ENCODE measurements at regions not wholly inside any gene's neighbourhood (a gene's known extent, or its start where the extent isn't known, plus 50 kb on each side); places are given as distances from the start of the nearest gene placed in this dataset.

DNA sequence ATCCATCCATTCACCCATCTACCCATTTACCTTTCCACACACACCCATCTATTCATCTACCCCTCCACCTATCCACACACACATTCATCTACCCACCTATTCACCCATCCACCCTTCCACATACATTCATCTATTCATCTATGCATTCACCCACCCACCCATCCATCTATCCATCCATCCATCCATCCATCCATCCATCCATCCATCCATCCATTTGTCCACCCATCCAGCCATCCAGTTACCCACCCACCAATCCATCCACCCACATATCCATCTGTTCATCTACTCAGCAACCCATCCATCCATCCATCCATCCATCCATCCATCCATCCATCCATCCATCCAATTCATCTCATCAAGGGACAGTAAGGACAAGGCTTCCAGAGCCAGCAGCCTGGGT is 74.0 kb downstream of the INHBB start:
- Mint-ChIP-seq H3K4me3 (no peak overlapping the region), H3K36me3 (ENCODE audit: low read depth) (no peaks in the 10 kb centered on the region), H3K27ac (no peak overlapping the region), H3K9me3 (no peaks in the 10 kb centered on the region), H3K4me1 (ENCODE audit: low read depth) (no peaks in the 10 kb centered on the region), H3K27me3 (ENCODE audit: low read depth) (peaks cover 18% of the 10 kb centered on the region)

DNA sequence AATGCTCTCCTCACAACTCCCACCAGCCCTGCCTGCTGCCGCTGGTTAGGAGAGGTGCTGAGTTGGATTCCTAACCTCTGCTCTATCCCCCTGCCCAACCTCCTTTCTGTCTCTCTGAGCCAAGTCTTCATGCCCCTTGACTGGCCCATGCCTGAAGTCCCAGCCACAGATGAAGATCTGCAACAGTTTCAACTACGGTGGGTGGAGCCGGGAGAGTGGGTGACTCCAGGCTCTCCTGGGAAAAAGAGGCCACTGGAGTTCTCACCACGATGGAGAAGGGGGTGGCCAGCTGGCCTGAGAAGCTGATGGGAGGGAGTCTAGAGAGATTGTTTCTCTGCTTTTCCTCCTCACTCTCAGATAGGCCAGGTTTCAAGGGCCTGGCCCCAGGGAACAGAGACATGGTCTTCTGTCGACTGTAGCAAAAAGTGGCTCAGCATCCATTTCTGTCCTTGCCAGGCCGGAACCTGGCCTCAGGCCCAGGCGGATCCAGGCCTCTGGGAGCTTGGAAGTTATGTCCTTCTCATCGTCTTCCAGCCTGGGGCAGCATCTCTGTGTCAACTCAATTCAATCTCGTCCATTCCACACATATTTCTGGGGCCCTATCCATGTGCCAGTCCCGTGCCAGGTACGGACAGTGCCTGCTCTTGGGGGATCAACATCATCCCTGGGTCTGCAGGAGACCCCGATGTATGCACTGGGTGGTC is 75.3 kb downstream of the INHBB start:
- Mint-ChIP-seq H3K9me3 (no peaks in the 10 kb centered on the region), H3K4me3 (no peak overlapping the region), H3K4me1 (ENCODE audit: low read depth) (no peaks in the 10 kb centered on the region), H3K27ac (no peak overlapping the region), H3K36me3 (ENCODE audit: low read depth) (no peaks in the 10 kb centered on the region), H3K27me3 (ENCODE audit: low read depth) (peaks cover 18% of the 10 kb centered on the region)

DNA sequence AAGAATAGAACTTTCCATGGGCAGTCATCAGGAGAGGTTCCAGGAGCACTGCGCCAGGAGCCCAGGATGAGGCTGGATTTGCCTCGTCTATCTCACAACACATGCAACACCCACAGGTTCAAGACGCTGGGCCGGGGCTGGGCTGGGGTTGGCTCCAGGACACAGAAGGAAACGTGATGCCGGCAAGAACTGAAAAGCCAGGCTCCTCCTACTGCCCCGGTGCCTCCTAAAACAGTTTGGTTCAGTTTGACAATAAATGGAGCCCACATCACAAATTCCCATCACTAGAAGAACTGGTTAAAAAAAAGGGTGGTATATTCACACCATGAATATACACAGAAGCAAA is 75.9 kb downstream of the INHBB start:
- Mint-ChIP-seq H3K36me3 (ENCODE audit: low read depth) (no peaks in the 10 kb centered on the region), H3K27me3 (ENCODE audit: low read depth) (peaks cover 22% of the 10 kb centered on the region), H3K9me3 (no peaks in the 10 kb centered on the region), H3K27ac (no peak overlapping the region), H3K4me3 (no peak overlapping the region), H3K4me1 (ENCODE audit: low read depth) (no peaks in the 10 kb centered on the region)

DNA sequence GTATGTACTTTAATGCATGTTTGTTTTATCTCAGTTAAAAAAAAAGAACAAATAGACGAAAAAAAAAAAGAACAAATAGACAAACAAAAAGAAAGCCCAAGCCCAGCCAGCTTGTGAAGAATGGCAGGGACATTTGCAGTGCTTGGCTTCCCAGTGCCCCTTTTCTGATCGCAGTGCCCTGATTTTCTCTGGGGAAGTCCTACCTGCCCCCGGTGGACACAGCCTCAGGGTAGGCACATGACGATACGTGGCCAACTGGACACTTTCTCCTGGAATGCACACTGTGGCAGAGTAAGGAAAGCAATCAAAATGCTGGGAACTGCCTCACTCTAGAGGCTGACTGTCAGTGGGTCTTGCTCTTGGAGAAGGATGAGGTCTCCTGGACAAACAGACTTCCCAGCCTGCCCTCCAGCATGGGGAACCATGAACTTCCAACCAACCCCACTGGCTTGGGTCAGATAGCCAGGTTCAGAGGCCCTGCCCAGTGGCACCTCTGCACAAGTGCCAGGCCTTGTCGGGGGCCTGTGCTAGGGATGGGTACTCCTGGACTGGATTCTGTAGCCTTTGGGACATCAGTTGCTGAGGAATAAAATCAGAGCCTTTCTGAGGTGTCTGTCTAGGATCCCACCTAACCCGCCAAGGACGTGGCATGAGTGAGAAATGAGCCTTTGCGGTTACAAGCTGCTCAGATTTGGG is 76.7 kb downstream of the INHBB start:
- Mint-ChIP-seq H3K4me1 (ENCODE audit: low read depth) (no peaks in the 10 kb centered on the region), H3K9me3 (no peaks in the 10 kb centered on the region), H3K27me3 (ENCODE audit: low read depth) (peaks cover 27% of the 10 kb centered on the region), H3K27ac (no peak overlapping the region), H3K4me3 (no peak overlapping the region), H3K36me3 (ENCODE audit: low read depth) (no peaks in the 10 kb centered on the region)

DNA sequence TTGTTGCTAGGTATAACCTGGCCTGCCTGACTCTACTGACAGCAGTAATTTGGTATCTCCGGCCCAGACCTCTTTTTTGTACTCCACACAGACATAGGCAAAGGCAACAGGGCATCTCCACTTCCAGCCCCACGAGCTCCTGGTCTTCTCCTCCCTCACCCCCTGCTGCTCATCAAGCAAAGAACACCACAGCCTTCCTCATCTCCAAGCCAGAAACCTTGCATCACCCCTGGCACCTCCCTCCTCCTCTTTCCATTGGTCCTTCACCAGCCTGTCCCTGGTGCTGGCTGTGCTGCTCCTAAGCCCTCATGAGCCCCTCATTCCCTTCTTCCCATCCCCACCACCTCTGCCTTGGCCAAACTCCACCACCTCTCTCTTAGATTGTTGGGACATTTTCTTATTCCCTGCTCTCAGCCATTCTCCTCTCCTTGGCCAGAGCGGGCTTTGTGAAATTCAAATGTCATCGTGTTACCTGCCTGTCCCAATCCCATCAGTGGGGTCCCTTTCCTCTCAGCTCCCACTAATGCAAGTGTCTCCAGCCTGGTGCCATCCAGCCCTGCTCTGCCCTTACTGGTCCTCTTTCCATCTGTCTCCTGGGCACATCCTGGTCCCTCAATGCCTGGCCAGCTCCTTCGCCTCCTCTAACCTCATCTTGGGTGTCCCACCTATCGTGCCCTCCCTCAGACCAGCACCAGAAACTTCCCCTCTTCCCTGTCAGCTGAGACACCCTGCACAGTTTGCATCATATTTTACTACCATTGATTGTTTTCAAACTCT is 77.4 kb downstream of the INHBB start:
- Mint-ChIP-seq H3K4me1 (ENCODE audit: low read depth) (no peaks in the 10 kb centered on the region), H3K4me3 (no peak overlapping the region), H3K9me3 (no peaks in the 10 kb centered on the region), H3K27ac (no peak overlapping the region), H3K27me3 (ENCODE audit: low read depth) (peaks cover 27% of the 10 kb centered on the region), H3K36me3 (ENCODE audit: low read depth) (no peaks in the 10 kb centered on the region)

DNA sequence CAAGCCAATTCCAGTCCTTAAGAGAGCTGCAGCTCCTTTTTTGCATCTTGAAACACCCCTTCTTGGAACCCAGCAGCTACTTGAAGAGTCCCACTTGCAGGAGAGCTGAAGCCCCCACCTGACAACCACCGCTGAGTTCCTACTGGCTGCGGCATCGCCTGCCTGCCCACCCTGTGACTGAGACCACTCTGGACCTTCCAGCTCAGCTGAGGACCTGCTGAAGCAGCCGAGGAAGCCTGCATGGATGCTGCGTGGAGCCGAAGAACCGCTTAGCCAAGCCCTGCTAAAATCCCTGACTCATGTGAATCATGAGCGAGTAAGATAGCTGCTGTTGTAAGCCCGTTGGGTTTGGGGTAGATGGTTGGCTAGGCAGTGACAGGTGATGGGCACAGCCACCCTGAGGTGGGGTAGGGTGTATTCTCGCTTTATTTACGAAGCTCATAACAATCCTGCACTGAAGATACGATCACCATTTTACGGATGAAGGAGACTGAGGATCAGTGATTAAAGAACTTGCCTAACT is 78.4 kb downstream of the INHBB start:
- peaks cover 27% of the 10 kb centered on the region for H3K27me3 Mint-ChIP-seq (ENCODE audit: low read depth)
- no peaks in the 10 kb centered on the region for H3K36me3 Mint-ChIP-seq (ENCODE audit: low read depth)
- no peak overlapping the region for H3K4me3 Mint-ChIP-seq
- H3K27ac Mint-ChIP-seq = no peak overlapping the region
- H3K9me3 Mint-ChIP-seq = no peaks in the 10 kb centered on the region
- no peaks in the 10 kb centered on the region for H3K4me1 Mint-ChIP-seq (ENCODE audit: low read depth)

DNA sequence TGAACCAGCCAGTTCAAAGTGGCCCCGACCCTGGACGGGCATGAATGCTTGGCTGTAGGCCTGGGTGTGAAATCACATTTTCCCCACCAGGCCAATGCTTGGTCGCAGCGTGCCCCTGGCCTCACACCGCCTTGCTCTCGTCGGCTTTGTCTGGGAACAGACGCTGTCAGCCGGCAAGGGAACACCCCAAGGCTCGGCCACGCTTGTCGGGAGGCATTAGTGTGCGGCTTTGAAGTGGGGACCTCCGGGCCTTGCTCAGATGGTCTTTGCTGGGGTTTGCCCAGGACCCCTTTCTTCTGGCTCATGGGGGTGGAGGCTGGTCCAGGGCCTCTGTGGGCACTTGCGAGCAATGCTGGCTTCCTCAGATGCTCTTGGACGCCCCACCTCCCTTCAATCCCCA is 79.1 kb downstream of the INHBB start:
- Mint-ChIP-seq H3K36me3 (ENCODE audit: low read depth) (no peaks in the 10 kb centered on the region), H3K4me1 (ENCODE audit: low read depth) (no peaks in the 10 kb centered on the region), H3K27me3 (ENCODE audit: low read depth) (peaks cover 27% of the 10 kb centered on the region), H3K27ac (no peak overlapping the region), H3K4me3 (no peak overlapping the region), H3K9me3 (no peaks in the 10 kb centered on the region)

DNA sequence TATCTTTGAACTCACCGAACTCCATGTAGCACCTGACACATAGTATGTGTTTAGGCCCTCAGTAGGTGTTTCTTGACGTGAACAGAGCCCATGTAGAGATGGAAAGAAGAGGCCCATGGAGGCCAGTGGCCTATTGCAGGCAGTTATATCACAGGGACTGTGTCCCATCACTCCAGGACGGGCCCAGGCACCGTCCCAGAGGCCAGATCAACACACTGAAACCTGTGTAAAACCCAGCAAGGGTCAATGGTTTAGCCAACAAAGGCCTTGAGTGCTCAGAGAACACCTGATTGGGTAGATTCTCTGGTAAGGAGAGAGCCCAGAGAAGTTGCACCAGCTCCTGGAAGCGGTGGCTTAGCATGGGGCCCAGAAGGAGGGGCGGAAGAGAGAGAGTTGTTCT is 82.8 kb downstream of the INHBB start:
- peaks cover 12% of the 10 kb centered on the region for H3K27me3 Mint-ChIP-seq (ENCODE audit: low read depth)
- H3K4me1 Mint-ChIP-seq (ENCODE audit: low read depth) = no peaks in the 10 kb centered on the region
- H3K9me3 Mint-ChIP-seq = no peaks in the 10 kb centered on the region
- no peak overlapping the region for H3K27ac Mint-ChIP-seq
- no peak overlapping the region for H3K4me3 Mint-ChIP-seq
- H3K36me3 Mint-ChIP-seq (ENCODE audit: low read depth) = no peaks in the 10 kb centered on the region

DNA sequence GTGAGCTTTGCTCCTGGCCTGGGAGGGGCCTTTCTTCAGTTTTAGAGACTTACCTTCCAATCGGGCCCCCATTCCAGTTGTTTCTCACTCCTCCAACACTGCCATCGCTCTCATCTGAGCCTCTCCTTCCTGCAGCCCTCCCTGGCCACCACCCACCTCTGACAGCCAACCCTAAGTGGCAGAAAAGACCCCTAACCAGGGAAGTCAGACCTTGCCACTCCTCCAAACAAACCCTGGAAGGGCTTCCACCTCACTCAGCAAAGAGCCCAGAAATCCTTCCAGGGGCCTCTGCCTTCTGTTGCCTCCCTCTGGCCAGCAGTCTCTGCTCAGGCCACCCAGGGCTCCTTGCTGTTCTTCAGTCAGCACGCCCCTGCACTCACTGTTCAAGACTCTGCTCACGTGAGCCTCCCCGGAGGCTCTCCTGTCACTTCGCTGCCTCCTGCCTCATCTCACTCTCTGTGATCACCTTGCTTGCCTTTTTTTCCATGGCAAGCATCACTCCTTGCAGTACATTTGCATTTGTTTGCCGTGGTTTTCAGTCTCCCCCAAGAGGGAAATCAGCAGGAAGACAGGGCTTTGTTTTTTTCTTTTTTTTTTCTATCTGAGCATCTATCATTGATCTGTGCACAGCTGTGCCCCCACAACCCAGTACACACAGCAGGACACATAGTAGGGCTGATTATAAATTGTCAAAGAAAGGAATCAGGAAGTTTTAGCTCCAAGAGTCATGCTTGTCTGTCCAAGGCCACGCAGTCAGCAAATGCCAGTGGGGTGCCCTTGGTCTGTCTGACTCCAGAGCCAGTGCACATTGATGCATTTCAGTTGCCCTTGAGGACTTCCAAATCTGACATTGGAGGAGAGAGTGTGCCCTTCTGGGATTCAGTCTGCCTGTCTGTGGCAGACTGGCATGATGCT is 83.9 kb downstream of the INHBB start:
- H3K27ac Mint-ChIP-seq = no peak overlapping the region
- no peaks in the 10 kb centered on the region for H3K9me3 Mint-ChIP-seq
- no peaks in the 10 kb centered on the region for H3K36me3 Mint-ChIP-seq (ENCODE audit: low read depth)
- H3K27me3 Mint-ChIP-seq (ENCODE audit: low read depth) = peaks cover 9% of the 10 kb centered on the region
- H3K4me3 Mint-ChIP-seq = no peak overlapping the region
- H3K4me1 Mint-ChIP-seq (ENCODE audit: low read depth) = no peaks in the 10 kb centered on the region

DNA sequence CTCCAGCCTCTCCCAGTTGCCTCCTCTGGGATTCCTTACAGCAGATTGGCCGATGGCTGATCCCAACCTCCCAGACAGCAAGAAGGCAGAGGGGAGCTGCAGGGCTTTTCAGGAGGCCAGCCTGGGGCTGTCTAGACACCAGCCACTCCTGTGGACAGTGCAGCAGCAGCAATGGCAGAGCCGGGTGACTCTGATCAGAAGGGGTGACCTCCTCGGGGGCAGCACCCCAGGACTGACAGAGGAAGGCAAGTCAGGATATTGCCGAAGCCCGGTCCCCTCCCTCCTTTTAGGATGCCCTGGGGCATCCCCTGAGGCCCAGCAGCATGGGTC is 84.5 kb downstream of the INHBB start:
- H3K4me1 Mint-ChIP-seq (ENCODE audit: low read depth) = no peaks in the 10 kb centered on the region
- H3K4me3 Mint-ChIP-seq = no peak overlapping the region
- no peaks in the 10 kb centered on the region for H3K36me3 Mint-ChIP-seq (ENCODE audit: low read depth)
- H3K27me3 Mint-ChIP-seq (ENCODE audit: low read depth) = peaks cover 9% of the 10 kb centered on the region
- no peak overlapping the region for H3K27ac Mint-ChIP-seq
- no peaks in the 10 kb centered on the region for H3K9me3 Mint-ChIP-seq

DNA sequence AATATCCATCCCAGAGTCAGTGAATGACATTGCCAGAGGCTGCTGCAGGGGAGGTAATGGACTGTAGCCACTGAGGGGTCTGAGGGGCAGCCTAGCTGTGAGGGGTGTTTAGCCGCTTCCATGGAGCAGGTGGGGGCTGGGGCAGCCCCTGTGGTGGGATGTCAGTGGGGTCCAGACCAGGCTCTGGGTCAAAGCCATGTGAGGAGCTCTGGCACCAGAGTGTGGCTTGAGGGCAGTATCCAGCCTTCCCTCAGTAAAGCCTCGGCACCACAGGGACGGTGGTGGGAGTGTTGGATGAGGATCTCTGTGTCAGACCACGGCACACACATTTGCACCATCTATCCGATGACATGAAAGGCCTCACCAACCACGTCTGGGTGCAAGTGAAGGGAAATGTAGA is 85.0 kb downstream of the INHBB start:
- no peaks in the 10 kb centered on the region for H3K4me1 Mint-ChIP-seq (ENCODE audit: low read depth)
- H3K27ac Mint-ChIP-seq = no peak overlapping the region
- peaks cover 9% of the 10 kb centered on the region for H3K27me3 Mint-ChIP-seq (ENCODE audit: low read depth)
- H3K36me3 Mint-ChIP-seq (ENCODE audit: low read depth) = no peaks in the 10 kb centered on the region
- no peaks in the 10 kb centered on the region for H3K9me3 Mint-ChIP-seq
- no peak overlapping the region for H3K4me3 Mint-ChIP-seq

DNA sequence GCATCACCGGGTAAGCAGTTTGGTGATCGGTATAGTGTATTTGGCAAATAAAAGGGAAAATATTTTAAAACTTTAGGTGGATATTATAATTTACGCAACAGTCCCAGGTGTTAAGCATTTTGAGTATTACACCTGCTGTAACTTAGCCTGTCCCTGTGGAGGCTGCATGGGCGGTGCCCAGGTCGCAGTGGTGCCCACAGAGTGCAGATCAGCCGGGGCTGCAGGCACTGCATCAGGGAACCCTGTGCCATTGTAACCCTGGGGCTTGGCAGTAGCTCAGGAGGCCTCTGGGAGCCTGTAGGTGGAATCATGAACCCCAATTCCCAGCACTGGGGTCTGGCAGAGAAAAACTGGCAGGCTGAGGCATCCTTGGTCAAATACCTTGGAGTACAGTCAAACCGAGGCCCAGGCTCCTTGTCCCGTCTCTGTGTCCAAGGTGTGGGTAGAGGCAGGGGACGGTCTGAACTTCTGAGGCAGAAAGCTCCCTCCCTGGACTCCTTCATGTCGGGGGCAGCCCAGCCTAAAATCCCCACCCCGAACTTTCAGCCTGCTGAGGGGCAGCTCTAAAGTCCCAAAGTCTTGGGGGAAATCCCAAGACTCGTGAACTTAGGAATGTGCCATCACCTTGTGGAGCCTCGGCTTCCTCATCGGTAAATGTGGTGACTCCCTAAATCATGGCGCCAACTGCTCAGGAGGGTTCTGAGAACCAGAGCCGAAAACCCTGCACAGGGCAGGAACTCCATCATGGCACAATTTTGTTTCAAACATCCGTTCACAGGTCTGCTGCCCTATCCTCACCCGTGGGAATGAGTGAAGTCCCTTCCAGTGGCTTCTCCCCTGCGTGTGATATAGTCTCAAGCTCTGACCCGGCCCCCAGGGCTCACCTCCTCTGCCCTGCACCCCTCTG is 85.7 kb downstream of the INHBB start:
- peaks cover 6% of the 10 kb centered on the region for H3K27me3 Mint-ChIP-seq (ENCODE audit: low read depth)
- no peaks in the 10 kb centered on the region for H3K36me3 Mint-ChIP-seq (ENCODE audit: low read depth)
- no peak overlapping the region for H3K4me3 Mint-ChIP-seq
- H3K27ac Mint-ChIP-seq = no peak overlapping the region
- no peaks in the 10 kb centered on the region for H3K9me3 Mint-ChIP-seq
- H3K4me1 Mint-ChIP-seq (ENCODE audit: low read depth) = no peaks in the 10 kb centered on the region

DNA sequence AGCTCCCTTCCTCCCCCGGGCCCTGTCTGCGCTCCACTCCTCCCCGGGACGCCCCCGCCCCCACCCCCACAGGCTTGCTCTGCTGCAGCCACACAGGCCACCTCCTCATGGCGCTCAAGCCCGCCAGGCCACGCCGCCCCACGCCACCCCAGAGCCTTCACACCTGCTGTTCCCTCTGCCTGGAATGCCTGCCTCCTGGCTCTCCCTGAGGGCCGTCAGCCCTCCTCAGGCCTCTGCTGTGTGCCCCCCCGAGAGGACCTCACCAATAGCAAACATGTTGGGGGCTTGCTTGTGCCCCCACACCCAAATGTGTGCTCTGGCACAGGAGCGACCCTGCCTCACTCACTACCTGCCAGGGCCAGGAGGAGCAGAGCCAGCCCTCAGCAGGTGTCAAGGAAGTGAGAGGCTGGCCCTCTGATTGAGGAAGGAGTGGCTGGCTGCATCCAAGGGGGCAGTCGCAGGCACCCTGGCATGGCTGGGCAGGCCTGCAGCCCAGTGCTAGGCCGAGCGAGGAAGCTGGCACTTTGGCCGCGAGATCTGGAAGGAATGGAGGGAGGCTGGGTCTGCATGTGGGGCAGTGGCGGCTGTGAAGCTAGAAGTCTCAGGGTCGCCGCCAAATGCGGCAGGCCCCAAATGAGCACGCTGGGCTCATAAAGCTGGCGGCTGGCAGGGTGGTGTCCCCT is 86.5 kb downstream of the INHBB start:
- Mint-ChIP-seq H3K27me3 (ENCODE audit: low read depth) (no peaks in the 10 kb centered on the region), H3K4me3 (no peak overlapping the region)

More for the DNA sequence above, 86.5 kb downstream of the INHBB start:
- Mint-ChIP-seq H3K4me1 (ENCODE audit: low read depth) (no peaks in the 10 kb centered on the region), H3K27ac (no peak overlapping the region), H3K9me3 (no peaks in the 10 kb centered on the region), H3K36me3 (ENCODE audit: low read depth) (no peaks in the 10 kb centered on the region)
